ENCODE measurements at regions not wholly inside any gene's neighbourhood (a gene's known extent, or its start where the extent isn't known, plus 50 kb on each side); places are given as distances from the start of the nearest gene placed in this dataset.

DNA sequence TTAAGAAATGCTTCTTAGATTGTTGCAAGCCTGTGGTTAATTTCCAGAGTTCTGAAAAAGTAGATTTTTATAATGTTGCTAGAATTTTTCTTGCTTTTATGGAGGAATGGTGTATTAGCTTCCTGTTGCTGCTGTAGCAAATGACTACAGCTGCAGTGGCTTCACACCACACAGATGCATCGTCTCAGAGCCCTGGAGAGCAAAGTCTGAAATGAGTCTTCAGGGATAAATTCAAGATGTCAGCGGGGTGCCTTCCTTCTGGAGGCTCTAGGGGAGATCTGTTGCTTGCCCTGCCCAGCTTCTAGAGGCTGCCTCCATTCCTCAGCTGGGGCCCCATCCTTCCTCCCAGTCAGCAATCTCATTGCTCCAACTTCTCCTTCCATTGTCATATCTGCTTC lies 187.8 kb downstream of the ZNF516 start:
- no peak overlapping the region for H3K27ac ChIP-seq (ENCODE audit: low read depth, low read length)
- peaks cover 23% of the 10 kb centered on the region for H3K4me1 Mint-ChIP-seq
- no peak overlapping the region for H3K4me3 Mint-ChIP-seq
- H3K27ac Mint-ChIP-seq, result no peak overlapping the region
- WGBS, 2 experiments (ENCODE audit: insufficient coverage in 1 of 2, insufficient read length in 1 of 2), result 86 to 90% methylated on average over 2 of the region's 2 CpGs
- H3K4me3 ChIP-seq (ENCODE audit: low read length), result peak overlapping the region; percentile 2
- no peak overlapping the region for H3K9ac ChIP-seq (ENCODE audit: extremely low read depth, low read length, poor library complexity, severe bottlenecking)
- DNase-seq, result no peak
- H3K36me3 ChIP-seq (ENCODE audit: control insufficient read depth, insufficient read depth, low read length), result no peaks in the 10 kb centered on the region
- peaks cover 32% of the 10 kb centered on the region for H3K9me3 ChIP-seq (ENCODE audit: control insufficient read depth, low read length)
- H3K4me1 ChIP-seq (ENCODE audit: control insufficient read depth, insufficient read depth, low read length), result peaks cover 12% of the 10 kb centered on the region
- H3K27me3 Mint-ChIP-seq (ENCODE audit: insufficient read depth), result peaks cover 3% of the 10 kb centered on the region
- no peak for TF ChIP-seq CTCF (conservative IDR thresholded peaks at IDR 0.05)
- peaks cover 28% of the 10 kb centered on the region for H3K9me3 Mint-ChIP-seq
- H3K27me3 ChIP-seq (ENCODE audit: control insufficient read depth, insufficient read depth, low read length, poor library complexity, severe bottlenecking), result no peaks in the 10 kb centered on the region
- H3K36me3 Mint-ChIP-seq (ENCODE audit: low read depth), result peaks cover 10% of the 10 kb centered on the region

DNA sequence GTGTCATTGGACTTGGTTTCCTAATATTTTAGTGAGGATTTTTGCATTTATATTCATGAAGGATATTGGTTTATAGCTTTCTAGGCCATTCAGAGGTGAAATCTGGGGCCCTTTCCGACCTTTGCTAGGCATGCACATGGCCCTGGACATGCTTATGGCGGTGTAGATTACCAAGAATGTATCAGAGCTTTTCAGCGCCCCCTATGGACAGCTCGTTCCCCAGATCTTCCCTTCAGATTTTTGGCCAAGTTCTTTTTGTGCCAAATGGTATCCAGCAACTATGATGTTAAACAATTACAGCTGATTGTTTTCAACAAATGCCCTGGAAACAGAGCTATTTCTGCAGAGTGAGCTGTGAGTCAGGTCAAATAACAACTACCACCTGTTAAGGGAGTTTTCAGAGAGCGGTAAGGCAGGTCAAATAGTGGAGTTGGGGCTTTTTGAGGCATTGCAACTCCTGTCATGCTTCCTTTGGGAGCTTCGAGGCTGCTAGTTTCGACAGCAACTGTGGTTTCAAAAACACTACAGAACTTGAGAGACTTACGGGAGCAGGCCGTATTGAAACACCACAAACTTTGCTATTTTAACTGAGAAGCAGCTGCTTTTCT lies 188.3 kb downstream of the ZNF516 start:
- no peak overlapping the region for H3K9ac ChIP-seq (ENCODE audit: extremely low read depth, low read length, poor library complexity, severe bottlenecking)
- H3K4me1 Mint-ChIP-seq, result peaks cover 27% of the 10 kb centered on the region
- no peaks in the 10 kb centered on the region for H3K36me3 ChIP-seq (ENCODE audit: control insufficient read depth, insufficient read depth, low read length)
- peak overlapping the region; percentile 2 for H3K4me3 ChIP-seq (ENCODE audit: low read length)
- peak; percentile 60 for TF ChIP-seq CTCF (conservative IDR thresholded peaks at IDR 0.05)
- WGBS, 2 experiments (ENCODE audit: insufficient coverage in 1 of 2, insufficient read length in 1 of 2), result 91 to 94% methylated on average over 7 to 9 of the region's 9 CpGs
- peaks cover 28% of the 10 kb centered on the region for H3K9me3 Mint-ChIP-seq
- H3K4me3 Mint-ChIP-seq, result no peak overlapping the region
- DNase-seq, result peak; percentile 74
- no peaks in the 10 kb centered on the region for H3K27me3 ChIP-seq (ENCODE audit: control insufficient read depth, insufficient read depth, low read length, poor library complexity, severe bottlenecking)
- peaks cover 10% of the 10 kb centered on the region for H3K36me3 Mint-ChIP-seq (ENCODE audit: low read depth)
- no peak overlapping the region for H3K27ac Mint-ChIP-seq
- H3K9me3 ChIP-seq (ENCODE audit: control insufficient read depth, low read length), result peaks cover 32% of the 10 kb centered on the region
- H3K4me1 ChIP-seq (ENCODE audit: control insufficient read depth, insufficient read depth, low read length), result peaks cover 12% of the 10 kb centered on the region
- peaks cover 3% of the 10 kb centered on the region for H3K27me3 Mint-ChIP-seq (ENCODE audit: insufficient read depth)
- no peak overlapping the region for H3K27ac ChIP-seq (ENCODE audit: low read depth, low read length)

DNA sequence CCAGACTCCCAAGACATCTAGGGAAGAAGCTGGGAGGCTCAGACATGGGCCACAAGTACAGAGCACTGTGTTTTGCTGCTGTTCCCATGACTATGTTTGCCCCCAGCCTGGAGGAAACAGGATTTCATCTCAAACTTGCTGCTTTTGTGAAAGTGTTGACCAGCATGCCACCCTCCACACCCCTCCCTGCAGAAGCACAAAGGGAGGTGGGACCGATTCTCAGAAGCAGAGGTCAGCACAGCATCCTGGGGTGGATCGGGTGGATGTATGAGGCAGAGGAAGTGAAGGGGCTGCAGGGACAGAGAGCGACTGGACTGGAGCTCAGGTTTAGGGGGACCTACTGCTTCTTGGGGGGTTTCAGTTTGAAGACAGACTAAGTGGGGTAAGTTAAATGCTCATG lies 209.2 kb downstream of the ZNF516 start:
- H3K4me3 Mint-ChIP-seq, result no peak overlapping the region
- no peaks in the 10 kb centered on the region for H3K36me3 ChIP-seq (ENCODE audit: control insufficient read depth, insufficient read depth, low read length)
- peaks cover 8% of the 10 kb centered on the region for H3K9me3 Mint-ChIP-seq
- no peak overlapping the region for H3K27ac ChIP-seq (ENCODE audit: low read depth, low read length)
- no peaks in the 10 kb centered on the region for H3K36me3 Mint-ChIP-seq (ENCODE audit: low read depth)
- TF ChIP-seq CTCF (conservative IDR thresholded peaks at IDR 0.05), result no peak
- H3K4me1 ChIP-seq (ENCODE audit: control insufficient read depth, insufficient read depth, low read length), result peaks cover 4% of the 10 kb centered on the region
- H3K27me3 Mint-ChIP-seq (ENCODE audit: insufficient read depth), result peaks cover under 1% of the 10 kb centered on the region
- peaks cover 6% of the 10 kb centered on the region for H3K4me1 Mint-ChIP-seq
- H3K9me3 ChIP-seq (ENCODE audit: control insufficient read depth, low read length), result no peaks in the 10 kb centered on the region
- peak overlapping the region; percentile 33 for H3K27ac Mint-ChIP-seq
- DNase-seq, result no peak
- 87% methylated on average over 3 of the region's 3 CpGs; no CpG with 5 or more reads in 1 of the 2 experiments for WGBS, 2 experiments (ENCODE audit: insufficient coverage in 1 of 2, insufficient read length in 1 of 2)
- no peak overlapping the region for H3K4me3 ChIP-seq (ENCODE audit: low read length)
- no peaks in the 10 kb centered on the region for H3K27me3 ChIP-seq (ENCODE audit: control insufficient read depth, insufficient read depth, low read length, poor library complexity, severe bottlenecking)
- H3K9ac ChIP-seq (ENCODE audit: extremely low read depth, low read length, poor library complexity, severe bottlenecking), result no peak overlapping the region

All from endodermal cell (in vitro differentiated cells).